Body of pancreas (tissue), 4 donors: ENCODE measurements at regions not wholly inside any gene's neighbourhood (a gene's known extent, or its start where the extent isn't known, plus 50 kb on each side); places are given as distances from the start of the nearest gene placed in this dataset.

Source experiments
- ATAC-seq: fragments of 150-250 bp; one replicate; pipeline ENCODE4 v1.9.1; 2016
- DNase-seq, 4 donors: peaks; one replicate each; pipeline ENCODE4 v3.0.0-alpha.2; 2019
- H3K27ac ChIP-seq, 4 donors: fragments of 200-600 bp; sonication (generic); 1 replicate in 3 of 4; 2 replicates in 1 of 4; pipeline versions ENCODE4 v1.5.1 to v1.6.1; 2016 to 2019; ENCODE audit warnings: mild to moderate bottlenecking in 1 of 4, mixed read lengths in 1 of 4, moderate library complexity in 1 of 4
- H3K27me3 ChIP-seq, 2 donors: fragments of 200-600 bp; sonication (generic); one replicate each; pipeline ENCODE4 v1.6.0; 2016; ENCODE audit warnings: mild to moderate bottlenecking in 1 of 2
- H3K36me3 ChIP-seq, 2 donors: fragments of 200-600 bp; sonication (generic); replicated peaks in 1 of 2; 2 replicates each; pipeline ENCODE4 v1.5.1; 2016; ENCODE audit warnings: low read depth in 2 of 2; ENCODE audit not compliant: insufficient read depth in 1 of 2
- H3K4me1 ChIP-seq: fragments of 200-600 bp; sonication (generic); one replicate; pipeline ENCODE4 v1.6.0; 2016
- H3K4me3 ChIP-seq, 2 donors: fragments of 200-600 bp; sonication (generic); 1 replicate in 1 of 2; 2 replicates in 1 of 2; pipeline ENCODE4 v1.5.1; 2016 to 2019
- H3K9me3 ChIP-seq, 3 donors: fragments of 200-600 bp; sonication (generic); 1 replicate in 2 of 3; 2 replicates in 1 of 3; pipeline ENCODE4 v1.5.1; 2016
- POLR2A ChIP-seq, 3 donors: fragments of 450-650 bp; IDR thresholded peaks; one replicate each; pipeline ENCODE4 v1.6.1; 2016; ENCODE audit warnings: antibody characterized with exemption in 3 of 3, mild to moderate bottlenecking in 2 of 3
- WGBS, 2 donors: methylation state at CpG; one replicate each; pipeline ENCODE4 v1.1.5; 2017; 5-methylcytosine and 5-hydroxymethylcytosine counted together
- intact Hi-C: fragments of 100-400 bp; cut with DNase I; formaldehyde crosslinking; loops from one replicate; pipeline ENCODE4 v1.15.1; 2023
- TF ChIP-seq, protein P1 (sequence below), 7 experiments: fragments of 450-650 bp in 4 of 7; fragments of 200-600 bp in 3 of 7; sonication (generic) in 3 of 7; IDR thresholded peaks; one replicate each; pipeline ENCODE4 v1.5.1; 2016 to 2019; ENCODE audit warnings: antibody characterized with exemption in 7 of 7

DNA sequence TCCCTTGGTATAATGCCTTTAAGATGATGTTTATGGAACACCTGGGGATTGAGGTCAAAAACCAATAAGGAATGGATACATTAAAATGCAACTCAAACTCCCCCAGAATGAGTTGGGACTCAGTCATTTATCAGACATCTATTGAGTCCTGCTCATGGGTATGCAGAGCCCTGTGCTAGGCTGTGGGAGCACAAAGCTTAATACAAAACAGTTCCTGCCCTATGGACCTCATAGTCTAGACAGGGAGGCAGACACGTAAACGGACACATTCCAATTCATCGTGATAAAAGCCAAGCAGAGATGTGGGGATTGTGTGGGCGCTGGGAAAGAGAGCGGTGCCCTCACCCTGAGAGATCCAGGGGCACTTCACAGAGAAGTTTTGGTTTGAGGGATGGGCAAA is 181.7 kb downstream of the PTEN start:
- Histone ChIP-seq H3K4me1 (peaks cover 20% of the 10 kb centered on the region), H3K4me3 (no peak overlapping the region), H3K27ac (peak overlapping the region in 1 of 4 donors; percentile 4), H3K27me3 (no peaks in the 10 kb centered on the region), H3K9me3 (no peaks in the 10 kb centered on the region), H3K36me3 (no peaks in the 10 kb centered on the region)
- ATAC-seq (no peak), DNase-seq (no peak)
- intact Hi-C loops = no loop called here
- TF ChIP-seq, protein P1, sequence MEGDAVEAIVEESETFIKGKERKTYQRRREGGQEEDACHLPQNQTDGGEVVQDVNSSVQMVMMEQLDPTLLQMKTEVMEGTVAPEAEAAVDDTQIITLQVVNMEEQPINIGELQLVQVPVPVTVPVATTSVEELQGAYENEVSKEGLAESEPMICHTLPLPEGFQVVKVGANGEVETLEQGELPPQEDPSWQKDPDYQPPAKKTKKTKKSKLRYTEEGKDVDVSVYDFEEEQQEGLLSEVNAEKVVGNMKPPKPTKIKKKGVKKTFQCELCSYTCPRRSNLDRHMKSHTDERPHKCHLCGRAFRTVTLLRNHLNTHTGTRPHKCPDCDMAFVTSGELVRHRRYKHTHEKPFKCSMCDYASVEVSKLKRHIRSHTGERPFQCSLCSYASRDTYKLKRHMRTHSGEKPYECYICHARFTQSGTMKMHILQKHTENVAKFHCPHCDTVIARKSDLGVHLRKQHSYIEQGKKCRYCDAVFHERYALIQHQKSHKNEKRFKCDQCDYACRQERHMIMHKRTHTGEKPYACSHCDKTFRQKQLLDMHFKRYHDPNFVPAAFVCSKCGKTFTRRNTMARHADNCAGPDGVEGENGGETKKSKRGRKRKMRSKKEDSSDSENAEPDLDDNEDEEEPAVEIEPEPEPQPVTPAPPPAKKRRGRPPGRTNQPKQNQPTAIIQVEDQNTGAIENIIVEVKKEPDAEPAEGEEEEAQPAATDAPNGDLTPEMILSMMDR (IDR thresholded peaks at IDR 0.05) = no peak
- no peak for TF ChIP-seq POLR2A (IDR thresholded peaks at IDR 0.05)
- 89 to 94% methylated on average over 5 of the region's 5 CpGs for WGBS, 2 donors

- ATAC-seq (no peak), DNase-seq (no peak)
- peak overlapping the region in 1 of 4 donors; percentile 4 for H3K27ac ChIP-seq
- no peaks in the 10 kb centered on the region for H3K36me3 ChIP-seq
- no peak for TF ChIP-seq POLR2A (IDR thresholded peaks at IDR 0.05)
- TF ChIP-seq, protein P1 (IDR thresholded peaks at IDR 0.05) = no peak
- H3K27me3 ChIP-seq = no peaks in the 10 kb centered on the region
- WGBS, 2 donors = 43 to 50% methylated on average over 5 of the region's 5 CpGs
- intact Hi-C loops = no loop called here
- H3K4me3 ChIP-seq = no peak overlapping the region
- H3K9me3 ChIP-seq = no peaks in the 10 kb centered on the region
- peaks cover 20% of the 10 kb centered on the region for H3K4me1 ChIP-seq
These were observed 182.4 kb downstream of the PTEN start for GRCh38 chr10:88045656-88046415.

DNA sequence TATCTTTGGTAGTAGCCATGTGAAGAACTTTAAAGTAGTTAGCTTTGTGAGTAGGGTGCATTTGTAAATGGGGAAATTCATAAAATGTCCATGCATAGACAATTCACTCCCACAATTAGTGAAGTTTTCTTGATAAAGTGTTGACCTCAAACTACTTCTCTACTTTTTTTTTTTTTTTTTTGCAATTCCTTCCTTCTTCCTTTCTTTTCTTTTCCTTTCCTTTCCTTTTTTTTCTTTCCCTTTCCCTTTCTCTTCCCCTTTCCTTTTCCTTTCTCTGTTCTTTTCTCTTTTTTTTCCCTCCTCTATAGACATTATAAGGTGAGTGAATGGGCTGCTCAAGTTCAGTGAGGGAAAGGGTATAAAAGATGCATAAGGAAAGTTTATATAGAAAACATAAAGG is 184.2 kb downstream of the PTEN start:
- Histone ChIP-seq H3K27ac (no peak overlapping the region), H3K4me1 (peaks cover 6% of the 10 kb centered on the region), H3K9me3 (no peaks in the 10 kb centered on the region), H3K36me3 (no peaks in the 10 kb centered on the region), H3K4me3 (no peak overlapping the region), H3K27me3 (no peaks in the 10 kb centered on the region)
- ATAC-seq (no peak), DNase-seq (no peak)
- intact Hi-C loops = no loop called here
- no peak for TF ChIP-seq POLR2A (IDR thresholded peaks at IDR 0.05)

DNA sequence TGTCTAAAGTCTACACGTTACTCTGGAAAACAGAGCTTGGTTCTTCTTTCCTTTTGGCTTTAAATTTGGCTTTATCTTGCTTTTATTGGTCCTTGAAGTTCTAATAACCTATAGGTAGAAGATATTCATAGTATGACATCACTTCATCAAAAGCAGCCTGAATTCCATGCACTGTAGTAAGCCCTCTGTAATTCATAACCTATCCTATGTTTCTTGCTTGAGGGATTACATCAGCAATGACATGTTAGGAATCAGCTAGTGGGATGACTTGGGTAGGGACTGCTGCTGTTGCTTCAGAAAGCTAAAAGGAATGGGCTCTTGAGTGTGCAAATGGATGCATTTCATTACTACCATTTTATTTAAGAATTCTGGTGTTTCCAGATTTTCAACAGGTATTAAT is 184.9 kb downstream of the PTEN start:
- 88 to 95% methylated on average over 1 of the region's 1 CpG for WGBS, 2 donors
- ATAC-seq (no peak), DNase-seq (no peak)
- H3K27me3 ChIP-seq = no peaks in the 10 kb centered on the region
- H3K4me1 ChIP-seq = peaks cover 1% of the 10 kb centered on the region
- no peak for TF ChIP-seq POLR2A (IDR thresholded peaks at IDR 0.05)
- TF ChIP-seq, protein P1 (IDR thresholded peaks at IDR 0.05) = no peak
- no peaks in the 10 kb centered on the region for H3K9me3 ChIP-seq
- intact Hi-C loops = no loop called here
- no peak overlapping the region for H3K27ac ChIP-seq
- no peak overlapping the region for H3K4me3 ChIP-seq
- H3K36me3 ChIP-seq = no peaks in the 10 kb centered on the region

GRCh38 chr10:88049204-88049603 is 185.8 kb downstream of the PTEN start:
- Histone ChIP-seq H3K4me1 (no peaks in the 10 kb centered on the region), H3K27ac (no peak overlapping the region), H3K4me3 (no peak overlapping the region), H3K36me3 (no peaks in the 10 kb centered on the region), H3K9me3 (no peaks in the 10 kb centered on the region), H3K27me3 (no peaks in the 10 kb centered on the region)
- intact Hi-C loops = no loop called here
- no peak for TF ChIP-seq POLR2A (IDR thresholded peaks at IDR 0.05)
- TF ChIP-seq, protein P1 (IDR thresholded peaks at IDR 0.05) = no peak
- WGBS, 2 donors = 65 to 79% methylated on average over 3 of the region's 3 CpGs
- ATAC-seq (no peak), DNase-seq (no peak)
